IMR-90 (cell line): ENCODE measurements at regions not wholly inside any gene's neighbourhood (a gene's known extent, or its start where the extent isn't known, plus 50 kb on each side); places are given as distances from the start of the nearest gene placed in this dataset.

Experiments
- ATAC-seq: fragments of 200-7000 bp; cut with Tn5 transposase; 2 replicates; pipeline ENCODE4 v1.9.1; 2020; ENCODE audit warnings: low read depth, mild to moderate bottlenecking, moderate library complexity
- BruUV-seq: library from RNA; stranded (reverse); fragments of 400-500 nt; replicated peaks from 2 replicates; lab custom pipeline; 2021; lab: Mats Ljungman, UMichigan
- CTCF ChIA-PET: fragments of 300-600 bp; formaldehyde crosslinking; extraction: SDS; loops from one replicate; lab custom pipeline; 2021; ENCODE audit warnings: antibody characterized with exemption; lab: Yijun Ruan, JAX
- POLR2A ChIA-PET: fragments of 300-600 bp; sonication (Branson Sonifier 250); formaldehyde crosslinking; loops from one replicate; lab custom pipeline; 2022; ENCODE audit warnings: antibody characterized with exemption; ENCODE audit not compliant: unreplicated experiment; lab: Charles Lee
- DNase-seq: peaks from one replicate; pipeline ENCODE4 v3.0.0; 2013
- H2AFZ ChIP-seq: replicated peaks from 2 replicates; pipeline ENCODE3; 2013; ENCODE audit warnings: low read length, mild to moderate bottlenecking; ENCODE audit not compliant: poor library complexity
- H2AK5ac ChIP-seq: 2 replicates; pipeline ENCODE4 v1.6.1; 2013; ENCODE audit warnings: low read depth, low read length, inconsistent platforms
- H2AK9ac ChIP-seq: replicated peaks from 2 replicates; pipeline ENCODE3; 2013; ENCODE audit warnings: mild to moderate bottlenecking, low read depth, low read length, moderate library complexity; ENCODE audit not compliant: poor library complexity
- H2BK120ac ChIP-seq: 2 replicates; pipeline ENCODE4 v1.6.1; 2013; ENCODE audit warnings: low read depth, low read length, inconsistent platforms
- H2BK15ac ChIP-seq: 3 replicates; pipeline ENCODE4 v1.6.1; 2013; ENCODE audit warnings: low read depth, low read length, inconsistent platforms
- H2BK20ac ChIP-seq: 2 replicates; pipeline ENCODE4 v1.6.1; 2013; ENCODE audit warnings: low read depth, mild to moderate bottlenecking, inconsistent platforms, low read length, moderate library complexity
- H2BK5ac ChIP-seq: 2 replicates; pipeline ENCODE4 v1.6.1; 2013; ENCODE audit warnings: mild to moderate bottlenecking, low read depth, low read length, inconsistent platforms; ENCODE audit not compliant: poor library complexity, severe bottlenecking
- H3K14ac ChIP-seq: replicated peaks from 2 replicates; pipeline ENCODE4 v1.6.1; 2013; ENCODE audit warnings: low read depth, low read length, inconsistent platforms
- H3K18ac ChIP-seq: 2 replicates; pipeline ENCODE4 v1.6.1; 2013; ENCODE audit warnings: low read depth, low read length, control low read depth
- H3K23ac ChIP-seq: 2 replicates; pipeline ENCODE4 v1.6.1; 2013; ENCODE audit warnings: low read depth, low read length, inconsistent platforms
- H3K27ac ChIP-seq: 2 replicates; pipeline ENCODE4 v1.5.1; 2013; ENCODE audit warnings: mild to moderate bottlenecking, control low read depth, low read length; ENCODE audit not compliant: insufficient read depth
- H3K27me3 ChIP-seq: 2 replicates; pipeline ENCODE4 v1.6.1; 2013; ENCODE audit warnings: low read length; ENCODE audit not compliant: control insufficient read depth, insufficient read depth
- H3K36me3 ChIP-seq: 2 replicates; pipeline ENCODE4 v1.6.1; 2013; ENCODE audit warnings: low read length, mixed read lengths; ENCODE audit not compliant: control insufficient read depth, insufficient read depth
- H3K4ac ChIP-seq: 2 replicates; pipeline ENCODE4 v1.6.1; 2013; ENCODE audit warnings: low read depth, low read length, inconsistent platforms
- H3K4me1 ChIP-seq: 2 replicates; pipeline ENCODE4 v1.6.1; 2013; ENCODE audit warnings: low read length, mixed read lengths; ENCODE audit not compliant: control insufficient read depth, insufficient read depth
- H3K4me2 ChIP-seq: 2 replicates; pipeline ENCODE4 v1.6.1; 2013; ENCODE audit warnings: low read depth, mild to moderate bottlenecking, control low read depth, low read length, moderate library complexity
- H3K4me3 ChIP-seq: 2 replicates; pipeline ENCODE4 v1.5.1; 2013; ENCODE audit warnings: low read depth, mild to moderate bottlenecking, control low read depth, low read length, moderate library complexity; ENCODE audit not compliant: insufficient read depth
- H3K56ac ChIP-seq: 2 replicates; pipeline ENCODE4 v1.6.1; 2013; ENCODE audit warnings: low read length, inconsistent platforms; ENCODE audit not compliant: insufficient read depth; ENCODE audit errors: extremely low read depth
- H3K79me1 ChIP-seq, 2 experiments: 2 replicates each; pipeline ENCODE4 v1.6.1; 2013; ENCODE audit warnings: low read length in 2 of 2, inconsistent platforms in 1 of 2, low read depth in 1 of 2
- H3K9ac ChIP-seq: 2 replicates; pipeline ENCODE4 v1.6.1; 2013; ENCODE audit warnings: low read depth, low read length, control low read depth
- H3K9me1 ChIP-seq: 2 replicates; pipeline ENCODE4 v1.6.1; 2013; ENCODE audit warnings: low read length, inconsistent platforms; ENCODE audit not compliant: insufficient read depth
- H3K9me3 ChIP-seq: 2 replicates; pipeline ENCODE4 v1.6.1; 2013; ENCODE audit warnings: low read length; ENCODE audit not compliant: control insufficient read depth, insufficient read depth
- H4K20me1 ChIP-seq: 2 replicates; pipeline ENCODE4 v1.6.1; 2013; ENCODE audit warnings: low read length, inconsistent platforms; ENCODE audit not compliant: insufficient read depth
- H4K5ac ChIP-seq: 2 replicates; pipeline ENCODE4 v1.6.1; 2013; ENCODE audit warnings: mild to moderate bottlenecking, low read depth, low read length, control low read depth
- H4K8ac ChIP-seq, 2 experiments: 2 replicates each; pipeline ENCODE4 v1.6.1; 2013; ENCODE audit warnings: low read depth in 2 of 2, low read length in 2 of 2, control low read depth in 1 of 2, inconsistent platforms in 1 of 2
- H4K91ac ChIP-seq: 2 replicates; pipeline ENCODE4 v1.6.1; 2013; ENCODE audit warnings: low read depth, low read length, inconsistent platforms; ENCODE audit not compliant: insufficient read depth
- BHLHE40 ChIP-seq: fragments of 150-350 bp; IDR thresholded peaks from 2 replicates; pipeline ENCODE4 v1.6.1; 2016; ENCODE audit warnings: mild to moderate bottlenecking, low read depth, low read length
- CEBPB ChIP-seq: IDR thresholded peaks from 2 replicates; pipeline ENCODE4 v1.6.1; 2012; ENCODE audit warnings: low read depth, low read length, improper control_type of control experiment
- CHD1 ChIP-seq: IDR thresholded peaks from 2 replicates; pipeline ENCODE4 v1.6.1; 2012; ENCODE audit warnings: low read depth, low read length, improper control_type of control experiment
- FOS ChIP-seq: fragments of 150-350 bp; IDR thresholded peaks from 2 replicates; pipeline ENCODE4 v1.6.1; 2016; ENCODE audit warnings: low read depth, low read length
- MAZ ChIP-seq: IDR thresholded peaks from 2 replicates; pipeline ENCODE4 v1.6.1; 2012; ENCODE audit warnings: low read depth, mild to moderate bottlenecking, low read length, improper control_type of control experiment, moderate library complexity, borderline replicate concordance
- MXI1 ChIP-seq: IDR thresholded peaks from 2 replicates; pipeline ENCODE4 v1.6.1; 2012; ENCODE audit warnings: low read depth, mild to moderate bottlenecking, low read length, moderate library complexity, borderline replicate concordance
- RAD21 ChIP-seq: IDR thresholded peaks from 2 replicates; pipeline ENCODE4 v1.6.1; 2012; ENCODE audit warnings: low read length, improper control_type of control experiment
- RFX5 ChIP-seq: IDR thresholded peaks from 2 replicates; pipeline ENCODE4 v1.8.0; 2012; ENCODE audit warnings: low read depth, mild to moderate bottlenecking, low read length, moderate library complexity
- WGBS, 2 experiments: methylation state at CpG; one replicate each; pipeline versions ENCODE4 v1.1.5 to v1.1.7; 2013; ENCODE audit warnings: missing lambda C conversion rate in 2 of 2; ENCODE audit not compliant: insufficient read length in 1 of 2; ENCODE audit errors: extremely low coverage in 2 of 2; 5-methylcytosine and 5-hydroxymethylcytosine counted together
- dilution Hi-C: fragments of 300-500 bp; cut with HindIII; formaldehyde crosslinking; loops from one replicate; pipeline ENCODE4 v1.14.3; 2018; ENCODE audit warnings: low sequenced_read_pairs; ENCODE audit not compliant: unreplicated experiment
- in situ Hi-C: fragments of 300-500 bp; cut with MboI; formaldehyde crosslinking; loops from 3 replicates; pipeline ENCODE4 v1.14.3; 2019; ENCODE audit warnings: low sequenced_read_pairs, inconsistent platforms, mixed read lengths
- intact Hi-C: fragments of 100-400 bp; cut with micrococcal nuclease; formaldehyde crosslinking; loops from 2 replicates; pipeline ENCODE4 v1.10.0; 2022
- TF ChIP-seq, protein P1 (sequence below): fragments of 150-350 bp; IDR thresholded peaks from 2 replicates; pipeline ENCODE4 v1.6.1; 2017; ENCODE audit warnings: mild to moderate bottlenecking, antibody characterized with exemption, low read length, low read depth
- TF ChIP-seq, protein P2 (sequence below): conservative IDR thresholded peaks from 2 replicates; pipeline ENCODE4 v1.5.1; 2012; ENCODE audit warnings: mild to moderate bottlenecking, low read depth, low read length, improper control_type of control experiment

DNA sequence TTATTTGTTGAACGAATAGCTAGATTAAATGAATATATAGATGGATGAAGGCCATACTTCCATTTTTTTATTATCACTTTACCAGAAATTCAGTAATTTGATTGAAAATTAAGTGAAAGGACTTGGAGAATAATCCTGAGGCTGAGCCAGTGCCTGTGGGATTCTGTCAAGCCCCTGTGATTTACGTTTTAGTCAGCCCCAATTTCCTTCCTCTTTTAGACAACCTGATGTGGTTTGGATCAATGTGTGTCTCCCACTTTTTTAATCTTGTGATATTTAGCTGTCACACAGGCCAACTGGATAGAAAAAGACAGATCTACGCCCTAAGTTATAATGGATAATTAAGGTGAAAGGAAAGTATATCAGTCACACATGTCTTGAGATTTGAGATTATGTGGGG is 188.8 kb downstream of the EDN1 start:
- in situ Hi-C loops: no loop called here
- peak overlapping the region; percentile 59; the same call in 1 of the 2 replicates for H2AK5ac ChIP-seq

More for the DNA sequence above, 188.8 kb downstream of the EDN1 start:
- H4K5ac ChIP-seq: no peak overlapping the region
- H4K20me1 ChIP-seq: no peaks in the 10 kb centered on the region
- no peak for TF ChIP-seq MXI1
- no peak for TF ChIP-seq CEBPB
- no peak for TF ChIP-seq BHLHE40
- TF ChIP-seq RAD21: no peak
- TF ChIP-seq CHD1: no peak
- TF ChIP-seq RFX5: no peak
- TF ChIP-seq, protein P1, sequence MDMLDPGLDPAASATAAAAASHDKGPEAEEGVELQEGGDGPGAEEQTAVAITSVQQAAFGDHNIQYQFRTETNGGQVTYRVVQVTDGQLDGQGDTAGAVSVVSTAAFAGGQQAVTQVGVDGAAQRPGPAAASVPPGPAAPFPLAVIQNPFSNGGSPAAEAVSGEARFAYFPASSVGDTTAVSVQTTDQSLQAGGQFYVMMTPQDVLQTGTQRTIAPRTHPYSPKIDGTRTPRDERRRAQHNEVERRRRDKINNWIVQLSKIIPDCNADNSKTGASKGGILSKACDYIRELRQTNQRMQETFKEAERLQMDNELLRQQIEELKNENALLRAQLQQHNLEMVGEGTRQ: no peak
- TF ChIP-seq MAZ: no peak
- TF ChIP-seq, protein P2, sequence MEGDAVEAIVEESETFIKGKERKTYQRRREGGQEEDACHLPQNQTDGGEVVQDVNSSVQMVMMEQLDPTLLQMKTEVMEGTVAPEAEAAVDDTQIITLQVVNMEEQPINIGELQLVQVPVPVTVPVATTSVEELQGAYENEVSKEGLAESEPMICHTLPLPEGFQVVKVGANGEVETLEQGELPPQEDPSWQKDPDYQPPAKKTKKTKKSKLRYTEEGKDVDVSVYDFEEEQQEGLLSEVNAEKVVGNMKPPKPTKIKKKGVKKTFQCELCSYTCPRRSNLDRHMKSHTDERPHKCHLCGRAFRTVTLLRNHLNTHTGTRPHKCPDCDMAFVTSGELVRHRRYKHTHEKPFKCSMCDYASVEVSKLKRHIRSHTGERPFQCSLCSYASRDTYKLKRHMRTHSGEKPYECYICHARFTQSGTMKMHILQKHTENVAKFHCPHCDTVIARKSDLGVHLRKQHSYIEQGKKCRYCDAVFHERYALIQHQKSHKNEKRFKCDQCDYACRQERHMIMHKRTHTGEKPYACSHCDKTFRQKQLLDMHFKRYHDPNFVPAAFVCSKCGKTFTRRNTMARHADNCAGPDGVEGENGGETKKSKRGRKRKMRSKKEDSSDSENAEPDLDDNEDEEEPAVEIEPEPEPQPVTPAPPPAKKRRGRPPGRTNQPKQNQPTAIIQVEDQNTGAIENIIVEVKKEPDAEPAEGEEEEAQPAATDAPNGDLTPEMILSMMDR: no peak
- TF ChIP-seq FOS: no peak
- H3K56ac ChIP-seq: no peak overlapping the region; the same call in 1 of the 2 replicates
- no peaks in the 10 kb centered on the region for H3K9me3 ChIP-seq
- no peaks in the 10 kb centered on the region for H3K79me1 ChIP-seq
- H3K4me3 ChIP-seq: no peak overlapping the region
- peak overlapping the region; percentile 82 for H2BK20ac ChIP-seq
- no peak overlapping the region for H2BK5ac ChIP-seq
- no peak overlapping the region for H3K23ac ChIP-seq
- peaks cover 6% of the 10 kb centered on the region; the same call in 1 of the 2 replicates for H3K4me1 ChIP-seq
- CTCF ChIA-PET: interaction anchor here (0.7 kb wide), 1 partner anchor 152 kb away, joined by 3 read pairs; no protein-coding TSS in a partner anchor
- no peak overlapping the region for H2AK9ac ChIP-seq
- WGBS, 2 experiments: 80% methylated on average over 1 of the region's 3 CpGs; no CpG with 5 or more reads in 1 of the 2 experiments
- H2BK120ac ChIP-seq: peak overlapping the region; percentile 93
- intact Hi-C loops (no loop called here), dilution Hi-C loops (no loop called here)
- no peak overlapping the region for H3K4me2 ChIP-seq
- ATAC-seq: no peak
- H3K9ac ChIP-seq: no peak overlapping the region
- peak overlapping the region; percentile 87 for H3K4ac ChIP-seq
- H3K9me1 ChIP-seq: no peaks in the 10 kb centered on the region
- DNase-seq: no peak
- no peak overlapping the region for H3K27ac ChIP-seq
- POLR2A ChIA-PET: no interaction called here
- peak overlapping the region; percentile 53; the same call in 1 of the 2 replicates for H3K18ac ChIP-seq
- peak overlapping the region; percentile 70 for H4K91ac ChIP-seq
- BruUV-seq: no TSS peak
- no peaks in the 10 kb centered on the region for H3K27me3 ChIP-seq
- no peak overlapping the region for H2AFZ ChIP-seq
- H3K36me3 ChIP-seq: no peaks in the 10 kb centered on the region
- H4K8ac ChIP-seq: peak overlapping the region; percentile 55 to 71; a peak in 2 of 4 replicates
- H3K14ac ChIP-seq: peak overlapping the region; percentile 84
- H2BK15ac ChIP-seq: peak overlapping the region; percentile 85; the same call in 1 of the 3 replicates
